B cell (primary cell): ENCODE measurements at regions not wholly inside any gene's neighbourhood (a gene's known extent, or its start where the extent isn't known, plus 50 kb on each side); places are given as distances from the start of the nearest gene placed in this dataset.

Experiments
- ATAC-seq: fragments of 200-7000 bp; cut with Tn5 transposase; one replicate; pipeline ENCODE4 v1.10.0; 2021; ENCODE audit warnings: low read depth, mild to moderate bottlenecking, moderate number of reproducible peaks, moderate library complexity
- CTCF ChIA-PET: fragments of 350-600 bp; sonication (Branson Sonifier 250); formaldehyde crosslinking; loops from one replicate; lab custom pipeline; 2021; ENCODE audit warnings: antibody characterized with exemption, inconsistent platforms; lab: Charles Lee
- POLR2A ChIA-PET: fragments of 350-600 bp; sonication (Branson Sonifier 250); formaldehyde crosslinking; loops from one replicate; lab custom pipeline; 2021; ENCODE audit warnings: antibody characterized with exemption; lab: Charles Lee
- DNase-seq: peaks from one replicate; pipeline ENCODE4 v3.0.0; 2013
- H2AFZ ChIP-seq: 2 replicates; pipeline ENCODE4 v1.6.1; 2012; ENCODE audit warnings: mild to moderate bottlenecking, low read depth, low read length; ENCODE audit not compliant: insufficient read depth, poor library complexity, severe bottlenecking
- H3K27ac ChIP-seq, 2 donors: 1 replicate in 1 of 2; 2 replicates in 1 of 2; pipeline ENCODE4 v1.5.1; 2012 to 2013; ENCODE audit warnings: low read length in 2 of 2, mild to moderate bottlenecking in 2 of 2, moderate library complexity in 1 of 2
- H3K27me3 ChIP-seq, 4 experiments: fragments of 200-600 bp in 1 of 4; sonication (generic) in 1 of 4; replicated peaks in 1 of 4; 1 replicate in 2 of 4; 2 replicates in 2 of 4; pipeline versions ENCODE4 v1.6.1 to v1.7.0; 2013 to 2016; ENCODE audit warnings: low read length in 3 of 4, mild to moderate bottlenecking in 2 of 4, mixed read lengths in 1 of 4, moderate library complexity in 1 of 4; ENCODE audit not compliant: insufficient read depth in 4 of 4, control insufficient read depth in 3 of 4; ENCODE audit errors: control extremely low read depth in 1 of 4
- H3K36me3 ChIP-seq, 2 experiments: replicated peaks in 1 of 2; 1 replicate in 1 of 2; 2 replicates in 1 of 2; pipeline versions ENCODE4 v1.6.1 to v1.7.1; 2013; ENCODE audit warnings: low read length in 1 of 2; ENCODE audit not compliant: insufficient read depth in 2 of 2, control insufficient read depth in 1 of 2; ENCODE audit errors: control extremely low read depth in 1 of 2, extremely low read depth in 1 of 2
- H3K4me1 ChIP-seq, 2 donors: fragments of 200-600 bp in 1 of 2; sonication (generic) in 1 of 2; 1 replicate in 1 of 2; 2 replicates in 1 of 2; pipeline versions ENCODE4 v1.5.1 to v1.6.1; 2013 to 2017; ENCODE audit warnings: low read length in 2 of 2; ENCODE audit not compliant: control insufficient read depth in 2 of 2, insufficient read depth in 2 of 2
- H3K4me2 ChIP-seq: replicated peaks from 2 replicates; pipeline ENCODE3; 2012; ENCODE audit warnings: mild to moderate bottlenecking, low read depth, low read length; ENCODE audit not compliant: poor library complexity, severe bottlenecking
- H3K4me3 ChIP-seq, 5 experiments: fragments of 200-600 bp in 1 of 5; sonication (generic) in 1 of 5; 1 replicate in 3 of 5; 2 replicates in 2 of 5; pipeline versions ENCODE4 v1.5.1 to v1.7.0; 2011 to 2016; ENCODE audit warnings: low read length in 4 of 5, mild to moderate bottlenecking in 4 of 5, low read depth in 2 of 5, control low read depth in 1 of 5, moderate library complexity in 1 of 5; ENCODE audit not compliant: insufficient read depth in 1 of 5; ENCODE audit errors: control extremely low read depth in 1 of 5, extremely low read depth in 1 of 5
- H3K79me2 ChIP-seq: fragments of 200-600 bp; sonication (generic); one replicate; pipeline ENCODE4 v1.6.0; 2016; ENCODE audit warnings: low read length; ENCODE audit not compliant: control insufficient read depth, insufficient read depth
- H3K9ac ChIP-seq: fragments of 200-600 bp; sonication (generic); 2 replicates; pipeline ENCODE4 v1.6.1; 2017; ENCODE audit warnings: mild to moderate bottlenecking, low read length, moderate library complexity
- H3K9me3 ChIP-seq, 3 donors: one replicate each; pipeline versions ENCODE4 v1.6.1 to v1.7.1; 2013; ENCODE audit warnings: low read length in 2 of 3; ENCODE audit not compliant: control insufficient read depth in 2 of 3, insufficient read depth in 1 of 3; ENCODE audit errors: control extremely low read depth in 1 of 3
- H4K20me1 ChIP-seq: 2 replicates; pipeline ENCODE4 v1.6.0; 2012; ENCODE audit warnings: mild to moderate bottlenecking, low read length; ENCODE audit not compliant: insufficient read depth, control insufficient read depth, poor library complexity, severe bottlenecking
- H3K27ac Mint-ChIP-seq: one replicate; pipeline ENCODE4 v1.8.0; 2021; ENCODE audit warnings: mixed read lengths
- H3K27me3 Mint-ChIP-seq: one replicate; pipeline ENCODE4 v1.8.0; 2021; ENCODE audit warnings: mixed read lengths
- H3K4me1 Mint-ChIP-seq: one replicate; pipeline ENCODE4 v1.8.0; 2021; ENCODE audit warnings: mixed read lengths
- H3K4me3 Mint-ChIP-seq: one replicate; pipeline ENCODE4 v1.8.0; 2021; ENCODE audit warnings: mixed read lengths
- H3K9me3 Mint-ChIP-seq: one replicate; pipeline ENCODE4 v1.8.0; 2022; ENCODE audit warnings: mixed read lengths; ENCODE audit not compliant: insufficient read depth
- CTCF ChIP-seq: fragments of 200-600 bp; IDR thresholded peaks from one replicate; pipeline ENCODE4 v1.8.0; 2022; ENCODE audit warnings: antibody characterized with exemption, mild to moderate bottlenecking
- EZH2 ChIP-seq: IDR thresholded peaks from 2 replicates; pipeline ENCODE4 v1.6.1; 2012; ENCODE audit warnings: borderline replicate concordance, low read depth, mild to moderate bottlenecking, moderate library complexity, low read length; ENCODE audit not compliant: insufficient read depth, poor library complexity, severe bottlenecking
- WGBS: methylation state at CpG from one replicate; pipeline ENCODE4 v1.1.5; 2013; ENCODE audit warnings: missing lambda C conversion rate; ENCODE audit not compliant: insufficient coverage; 5-methylcytosine and 5-hydroxymethylcytosine counted together
- intact Hi-C: fragments of 100-400 bp; cut with micrococcal nuclease; formaldehyde crosslinking; loops from one replicate; pipeline ENCODE4 v1.10.0; 2022

- H3K27ac ChIP-seq, result no peak overlapping the region
- H3K27me3 ChIP-seq, result peaks cover 0 to 12% (median 2%) of the 10 kb centered on the region in 4 experiments
- no peak overlapping the region for H3K4me3 Mint-ChIP-seq
- no peak for TF ChIP-seq EZH2
- TF ChIP-seq CTCF, result no peak
- no peak overlapping the region for H3K4me2 ChIP-seq
- H3K27me3 Mint-ChIP-seq, result peaks cover 5% of the 10 kb centered on the region
- DNase-seq, result no peak
- H3K9ac ChIP-seq, result no peak overlapping the region
- no peaks in the 10 kb centered on the region for H3K4me1 Mint-ChIP-seq
- H3K9me3 ChIP-seq, result no peaks in the 10 kb centered on the region
- no peak overlapping the region for H3K4me3 ChIP-seq
- WGBS, result 89% methylated on average over 9 of the region's 12 CpGs
- no peak for ATAC-seq
- no peaks in the 10 kb centered on the region for H3K9me3 Mint-ChIP-seq
- peaks cover 0 to 3% of the 10 kb centered on the region in 2 donors for H3K4me1 ChIP-seq
- H3K27ac Mint-ChIP-seq, result no peak overlapping the region
- ChIA-PET CTCF (no interaction called here), POLR2A (no interaction called here)
- no peaks in the 10 kb centered on the region for H3K36me3 ChIP-seq
- no peaks in the 10 kb centered on the region for H4K20me1 ChIP-seq
- H2AFZ ChIP-seq, result no peak overlapping the region
- intact Hi-C loops, result no loop called here
- H3K79me2 ChIP-seq, result no peaks in the 10 kb centered on the region
Measured at GRCh38 chr9:129392093-129392541, 214.1 kb upstream of the IER5L start.

GRCh38 chr9:129391221-129391661 lies 213.2 kb upstream of the IER5L start:
- no peaks in the 10 kb centered on the region for H3K4me1 Mint-ChIP-seq
- H2AFZ ChIP-seq, result no peak overlapping the region
- DNase-seq (no peak), ATAC-seq (no peak)
- H3K27me3 Mint-ChIP-seq, result peaks cover 5% of the 10 kb centered on the region
- H3K27ac ChIP-seq, result no peak overlapping the region
- no peaks in the 10 kb centered on the region for H3K9me3 ChIP-seq
- H3K36me3 ChIP-seq, result no peaks in the 10 kb centered on the region
- ChIA-PET CTCF (no interaction called here), POLR2A (no interaction called here)
- H3K4me3 Mint-ChIP-seq, result no peak overlapping the region
- no peaks in the 10 kb centered on the region for H3K79me2 ChIP-seq
- TF ChIP-seq CTCF, result no peak
- no peak for TF ChIP-seq EZH2
- no peak overlapping the region for H3K4me3 ChIP-seq
- H3K9ac ChIP-seq, result no peak overlapping the region
- intact Hi-C loops, result no loop called here
- H3K27me3 ChIP-seq, result peaks cover 0 to 12% (median 2%) of the 10 kb centered on the region in 4 experiments
- H3K9me3 Mint-ChIP-seq, result no peaks in the 10 kb centered on the region
- peaks cover 0 to 3% of the 10 kb centered on the region in 2 donors for H3K4me1 ChIP-seq
- H4K20me1 ChIP-seq, result no peaks in the 10 kb centered on the region
- no peak overlapping the region for H3K4me2 ChIP-seq
- WGBS, result 92% methylated on average over 10 of the region's 12 CpGs
- H3K27ac Mint-ChIP-seq, result no peak overlapping the region
